ENCODE measurements at regions not wholly inside any gene's neighbourhood (a gene's known extent, or its start where the extent isn't known, plus 50 kb on each side); places are given as distances from the start of the nearest gene placed in this dataset.

DNA sequence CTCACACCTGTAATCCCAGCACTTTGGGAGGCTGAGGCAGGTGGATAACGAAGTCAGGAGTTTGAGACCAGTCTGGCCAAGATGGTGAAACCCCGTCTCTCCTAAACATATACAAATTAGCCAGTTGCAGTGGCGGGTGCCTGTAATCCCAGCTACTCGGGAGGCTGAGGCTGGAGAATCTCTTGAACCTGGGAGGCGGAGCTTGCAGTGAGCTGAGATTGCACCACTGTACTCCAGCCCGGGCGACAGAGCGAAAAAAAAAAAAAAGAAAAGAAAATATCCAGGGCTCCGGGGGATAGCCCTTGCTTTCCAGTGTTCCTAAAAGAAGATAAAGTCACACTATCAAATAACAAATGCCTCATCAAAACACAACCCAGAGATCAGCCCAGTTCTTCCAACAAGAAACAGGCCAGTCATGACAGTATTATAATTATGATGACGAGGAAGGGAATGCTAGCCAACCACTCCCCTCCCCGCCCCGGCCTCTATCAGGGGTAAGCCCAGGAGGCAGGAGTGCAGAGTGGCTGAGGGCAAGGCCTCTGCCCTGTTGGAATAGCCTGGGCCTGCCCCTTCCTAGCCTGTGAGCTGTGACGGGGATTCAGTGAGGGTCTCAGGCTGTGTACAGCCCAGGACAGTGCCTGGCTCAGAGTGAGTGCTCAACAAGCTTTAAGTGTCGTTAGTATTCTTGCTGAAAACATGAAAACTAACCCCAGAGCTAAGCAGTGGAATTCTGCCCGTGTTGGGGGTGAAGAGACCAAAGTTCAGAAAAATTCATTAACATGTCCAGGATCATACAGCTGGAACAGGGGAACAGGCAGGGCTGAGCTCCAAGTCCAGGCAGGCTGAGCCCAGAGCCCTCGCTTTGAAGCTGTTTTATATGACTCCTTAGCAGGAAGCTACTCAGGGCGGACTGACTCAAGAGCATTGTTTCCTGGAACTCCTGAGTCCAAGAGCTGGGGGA, 54.3 kb downstream of the FAM241B start:
- DNase-seq (ENCODE audit: low read depth in 4 of 4, low spot score in 3 of 4) = peak in 2 of 4 donors; percentile 21 to 39

DNA sequence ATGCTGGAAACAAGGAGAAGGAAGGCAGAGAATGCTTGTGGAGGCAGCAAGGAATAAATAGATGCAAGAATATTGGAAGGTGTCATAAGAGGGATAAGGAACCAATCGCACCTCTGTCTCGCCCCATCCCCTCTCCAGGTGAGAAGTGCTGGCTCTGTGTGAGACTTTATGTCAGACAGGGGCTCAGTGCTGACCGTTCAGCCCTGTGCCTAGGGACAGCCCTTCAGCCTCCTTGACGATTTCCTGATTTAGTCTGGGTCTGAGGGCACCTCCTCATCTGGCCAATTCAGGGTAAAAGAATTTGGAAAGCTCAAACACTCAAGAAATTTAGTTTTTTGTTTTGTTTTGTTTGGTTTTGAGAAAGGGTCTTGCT, 54.9 kb downstream of the FAM241B start:
- no peak for DNase-seq (ENCODE audit: low read depth in 4 of 4, low spot score in 3 of 4)

DNA sequence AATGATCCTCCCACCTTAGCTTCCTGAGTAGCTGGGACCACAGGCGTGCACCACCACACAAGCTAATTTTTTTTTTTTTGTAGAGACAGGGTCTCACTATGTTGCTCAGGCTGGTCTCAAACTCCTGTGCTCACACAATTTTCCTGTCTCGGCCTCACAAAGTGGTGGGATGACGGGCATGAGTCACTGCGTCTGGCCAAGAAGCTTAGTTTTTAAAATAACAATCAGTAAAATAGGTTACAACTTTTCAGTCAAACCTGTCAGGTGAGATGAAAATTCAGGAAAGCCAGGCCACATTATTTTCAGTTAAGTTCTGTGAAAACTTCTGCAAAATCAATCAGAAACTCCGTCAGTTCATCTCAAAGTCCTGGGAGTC, 55.4 kb downstream of the FAM241B start:
- DNase-seq (ENCODE audit: low read depth in 4 of 4, low spot score in 3 of 4) = no peak

DNA sequence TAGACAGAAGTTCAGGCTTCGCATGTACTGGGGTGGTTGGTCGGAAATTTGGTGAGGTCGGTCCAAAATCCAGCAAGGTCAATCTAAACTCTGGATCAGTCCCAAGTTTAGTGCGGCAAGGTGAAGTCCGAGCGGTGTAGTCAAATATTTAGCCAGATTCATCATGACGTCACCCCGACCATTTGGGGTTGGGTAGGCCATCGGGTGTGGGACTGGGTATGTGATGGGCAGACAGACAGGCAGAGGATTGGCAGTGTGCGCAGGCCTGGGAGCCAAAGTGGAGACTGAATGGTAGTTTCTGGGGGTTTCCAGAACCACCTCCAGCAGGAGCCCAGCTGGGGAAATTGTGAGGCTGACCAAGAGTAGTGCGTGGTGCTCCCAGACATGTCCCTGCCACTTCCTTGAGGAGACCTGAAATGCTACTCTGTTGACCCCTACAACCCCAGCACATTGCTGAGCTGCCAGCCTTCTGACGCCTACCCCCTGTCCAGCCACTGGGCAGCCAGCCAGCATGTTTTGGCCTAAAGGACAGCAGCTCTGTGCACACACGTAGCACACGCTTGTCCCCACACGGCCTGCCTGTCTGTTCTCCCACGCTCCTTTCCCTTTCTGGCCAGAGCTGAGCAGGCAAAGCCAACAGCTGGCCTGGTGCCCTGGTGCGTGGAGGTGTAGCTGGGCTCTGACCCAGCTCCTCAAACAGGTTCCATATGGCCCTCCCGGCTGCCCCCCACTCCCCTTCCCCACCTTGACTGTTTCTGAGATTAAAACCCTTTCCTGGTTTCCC, 55.9 kb downstream of the FAM241B start:
- DNase-seq (ENCODE audit: low read depth in 4 of 4, low spot score in 3 of 4) = peak in 2 of 4 donors; percentile 13 to 22

DNA sequence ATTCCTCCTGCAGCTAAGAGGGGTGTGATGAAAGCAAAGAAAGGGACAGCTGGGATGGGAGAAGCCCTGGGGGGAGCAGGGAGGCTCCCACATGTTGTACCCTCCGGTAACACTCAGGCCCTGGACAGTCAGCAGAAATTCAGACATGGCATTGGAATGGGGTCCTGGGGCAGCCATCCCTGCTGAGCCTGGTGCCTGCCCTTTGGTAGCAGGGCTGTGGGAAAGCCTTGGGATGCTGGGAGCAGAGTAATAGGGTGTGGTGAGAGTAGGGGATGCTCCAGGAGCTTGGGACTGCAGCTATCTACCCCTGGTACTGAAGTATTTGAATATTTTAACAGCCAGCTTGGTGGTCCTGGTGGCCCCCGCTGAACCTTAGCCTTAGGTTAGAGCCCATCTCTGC, 56.8 kb downstream of the FAM241B start:
- DNase-seq (ENCODE audit: low read depth in 4 of 4, low spot score in 3 of 4) = no peak

DNA sequence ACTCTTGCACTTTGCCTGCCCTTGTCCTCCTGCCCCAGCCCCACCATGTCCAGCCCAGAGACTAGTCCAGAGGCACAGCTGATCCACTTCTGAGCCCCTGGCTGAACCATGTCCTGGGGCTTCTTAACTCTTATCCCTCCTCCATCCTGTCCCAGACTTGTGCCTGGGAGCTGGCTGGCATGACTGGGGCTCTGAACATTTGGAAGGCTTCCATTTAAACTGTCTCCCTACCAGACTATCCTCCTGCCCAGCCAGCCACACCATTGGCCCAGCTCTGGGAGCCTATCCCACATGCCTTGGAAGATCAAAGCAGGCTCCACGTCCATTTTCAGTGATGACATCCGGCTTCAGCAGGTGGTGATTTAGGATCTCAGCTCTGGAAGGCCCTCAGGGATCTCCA, 57.4 kb downstream of the FAM241B start:
- no peak for DNase-seq (ENCODE audit: low read depth in 4 of 4, low spot score in 3 of 4)

DNA sequence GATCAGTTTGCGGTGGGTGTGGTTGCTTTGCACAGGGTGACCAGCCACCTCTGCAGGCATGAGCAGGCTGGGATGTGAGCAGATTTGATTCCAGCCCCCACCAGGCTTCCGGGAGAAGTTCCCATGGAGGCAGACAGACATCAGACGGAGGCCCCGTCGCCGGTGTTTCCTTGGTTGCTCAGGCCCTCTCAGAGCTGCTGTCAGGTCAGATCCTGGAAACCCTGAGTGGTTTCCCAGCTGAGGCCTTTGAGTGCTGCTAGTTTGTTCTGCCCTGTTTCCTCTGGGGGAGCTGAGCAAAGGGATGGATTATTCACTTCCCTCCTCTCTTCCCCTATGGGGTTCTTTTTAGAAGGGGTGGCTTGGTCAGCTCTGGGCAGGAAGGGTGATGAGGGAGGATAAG, 62.2 kb downstream of the FAM241B start:
- DNase-seq (ENCODE audit: low read depth in 4 of 4, low spot score in 3 of 4) = no peak

DNA sequence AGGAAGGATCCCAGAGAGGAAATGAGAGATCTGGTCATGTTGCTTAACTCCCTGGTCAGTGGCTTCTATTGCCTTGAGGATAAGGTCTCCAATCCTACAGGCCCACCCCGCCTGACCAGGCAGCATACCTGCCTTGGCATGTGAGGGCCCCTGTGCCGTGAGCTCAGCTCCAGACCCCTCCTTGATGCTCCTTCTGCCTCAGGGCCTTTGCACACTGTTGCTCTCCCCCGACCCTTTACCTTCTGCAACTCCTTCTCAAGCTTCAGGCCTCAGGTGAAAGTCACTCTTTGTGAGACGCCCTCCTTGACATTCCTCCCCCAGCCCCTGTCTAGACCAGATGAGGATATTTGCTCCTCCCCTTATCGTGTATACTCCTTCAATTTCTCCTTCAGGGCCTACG, 62.8 kb downstream of the FAM241B start:
- no peak for DNase-seq (ENCODE audit: low read depth in 4 of 4, low spot score in 3 of 4)

DNA sequence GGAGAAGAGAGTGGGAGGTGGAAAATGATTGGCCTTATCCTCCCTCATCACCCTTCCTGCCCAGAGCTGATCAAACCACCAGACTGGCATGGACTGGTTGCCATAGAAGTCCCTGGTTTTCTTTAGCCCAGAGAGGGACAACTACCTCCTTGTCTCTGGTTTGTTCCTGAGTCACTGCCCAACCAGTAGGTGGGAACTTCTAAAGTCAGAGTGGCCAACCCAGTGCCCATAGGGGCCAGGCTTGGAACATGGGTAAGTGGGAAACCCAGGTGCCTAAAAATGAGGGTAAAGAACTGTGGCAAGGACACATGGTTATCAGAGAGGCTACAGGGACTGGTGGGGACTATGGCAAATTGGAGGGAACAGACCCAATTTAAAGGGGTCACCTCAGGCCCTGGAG, 63.8 kb downstream of the FAM241B start:
- no peak for DNase-seq (ENCODE audit: low read depth in 4 of 4, low spot score in 3 of 4)

DNA sequence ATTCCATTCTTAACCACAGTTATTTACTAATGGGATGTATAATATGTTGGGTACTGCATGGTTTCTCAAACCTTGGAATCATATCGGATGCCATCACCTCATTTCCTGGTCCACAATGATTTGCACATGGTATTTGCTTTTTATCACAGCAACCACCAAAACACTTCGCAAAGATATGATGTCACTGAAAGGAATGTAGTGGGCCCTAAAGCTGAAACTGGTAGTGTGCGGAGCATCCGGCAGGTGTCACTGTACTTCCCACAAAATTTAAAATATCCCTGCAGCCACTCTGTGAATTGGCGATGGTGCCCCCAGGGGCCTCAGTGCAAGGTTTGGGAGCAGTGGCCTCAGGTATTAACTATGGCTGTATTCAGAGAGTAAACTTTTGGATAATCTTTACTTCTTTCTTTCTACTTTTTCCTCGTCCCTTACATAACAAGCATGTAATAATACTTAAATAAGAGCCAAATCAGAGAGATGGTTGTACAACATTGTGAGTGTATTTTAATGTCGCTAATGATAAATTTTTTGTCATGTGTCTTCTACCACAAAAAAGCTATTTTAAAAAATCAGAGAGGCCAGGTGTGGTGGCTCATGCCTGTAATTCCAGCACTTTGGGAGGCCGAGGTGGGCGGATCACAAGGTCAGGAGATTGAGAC, 66.2 kb downstream of the FAM241B start:
- peak in 2 of 4 donors; percentile 26 to 27 for DNase-seq (ENCODE audit: low read depth in 4 of 4, low spot score in 3 of 4)

DNA sequence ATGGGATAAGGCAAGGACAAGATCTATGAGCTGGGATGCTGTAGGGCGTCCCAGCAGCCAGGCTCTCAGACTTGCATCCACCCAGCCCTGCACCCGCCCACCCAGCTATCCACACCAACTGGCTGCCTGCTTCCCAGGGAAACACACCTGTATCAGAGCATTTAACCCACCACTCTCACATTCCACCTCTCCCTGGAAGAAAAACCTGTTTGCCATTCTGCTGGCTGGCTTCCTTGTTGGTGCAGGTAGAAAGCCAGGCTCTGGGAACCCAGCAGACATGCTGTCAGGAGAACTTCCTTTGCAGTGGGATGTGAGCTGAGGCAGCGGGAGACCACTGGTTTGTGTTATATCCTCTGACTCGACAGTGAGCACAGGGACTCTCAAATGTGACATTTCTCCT, 67.0 kb downstream of the FAM241B start:
- DNase-seq (ENCODE audit: low read depth in 4 of 4, low spot score in 3 of 4) = no peak

DNA sequence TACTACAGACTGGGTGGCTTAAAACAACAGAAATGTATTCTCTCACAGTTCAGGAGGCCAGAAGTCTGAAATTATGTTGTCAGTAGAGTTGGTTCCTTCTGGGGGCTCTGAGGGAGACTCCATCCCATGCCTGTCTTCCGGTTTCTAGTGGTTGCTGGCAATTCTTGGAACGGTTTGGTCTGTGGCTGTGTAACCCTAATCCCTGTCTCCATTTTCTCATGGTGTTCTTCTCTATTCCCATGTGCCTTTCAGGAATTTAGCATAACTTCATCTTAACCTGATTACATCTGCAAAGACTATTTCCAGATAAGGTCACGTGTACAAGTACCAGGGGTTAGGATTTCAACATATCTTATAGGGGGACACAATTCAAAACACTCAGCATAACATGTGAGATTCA, 73.2 kb downstream of the FAM241B start:
- no peak for DNase-seq (ENCODE audit: low read depth in 4 of 4, low spot score in 3 of 4)

DNA sequence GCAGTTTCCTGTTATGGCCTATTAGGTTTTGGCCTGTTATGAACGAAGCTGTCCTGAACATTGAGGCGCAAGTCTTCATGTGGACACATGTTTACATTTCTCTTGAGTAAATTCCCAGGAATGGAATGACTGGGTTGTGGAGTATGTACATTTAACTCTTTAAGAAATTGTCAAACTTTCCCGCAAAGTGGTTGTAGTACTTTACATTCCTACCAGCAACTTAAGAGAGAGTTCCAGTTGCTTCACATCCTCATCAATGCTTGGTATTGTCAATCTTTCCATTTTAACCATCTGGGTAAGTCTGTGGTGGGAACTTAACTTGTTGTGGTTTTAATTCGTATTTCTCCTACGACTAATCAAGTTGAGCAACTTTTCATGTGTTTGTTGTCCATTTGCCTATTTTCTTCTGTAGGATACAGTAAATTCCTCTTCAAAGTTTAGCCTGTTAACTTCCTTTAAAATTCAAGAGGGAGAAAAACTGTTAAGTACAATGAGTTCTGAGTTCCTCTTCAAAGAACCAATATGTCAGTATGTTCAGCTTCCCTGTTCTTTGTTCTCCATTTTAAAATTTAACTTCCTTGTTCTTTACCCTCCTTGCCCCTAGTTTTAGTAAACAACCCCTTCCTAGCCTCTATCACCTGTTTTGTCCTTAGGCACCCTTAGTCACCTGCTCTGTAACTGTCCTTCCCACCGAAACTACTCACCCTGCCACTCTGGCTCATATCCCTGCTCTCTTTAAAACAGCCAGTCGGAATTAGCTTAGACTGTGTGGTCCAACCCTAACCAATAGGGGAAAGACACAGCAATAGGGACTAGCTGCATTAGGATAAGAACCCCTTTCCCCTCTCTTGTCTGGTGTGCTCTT, 74.0 kb downstream of the FAM241B start:
- DNase-seq (ENCODE audit: low read depth in 4 of 4, low spot score in 3 of 4) = no peak

DNA sequence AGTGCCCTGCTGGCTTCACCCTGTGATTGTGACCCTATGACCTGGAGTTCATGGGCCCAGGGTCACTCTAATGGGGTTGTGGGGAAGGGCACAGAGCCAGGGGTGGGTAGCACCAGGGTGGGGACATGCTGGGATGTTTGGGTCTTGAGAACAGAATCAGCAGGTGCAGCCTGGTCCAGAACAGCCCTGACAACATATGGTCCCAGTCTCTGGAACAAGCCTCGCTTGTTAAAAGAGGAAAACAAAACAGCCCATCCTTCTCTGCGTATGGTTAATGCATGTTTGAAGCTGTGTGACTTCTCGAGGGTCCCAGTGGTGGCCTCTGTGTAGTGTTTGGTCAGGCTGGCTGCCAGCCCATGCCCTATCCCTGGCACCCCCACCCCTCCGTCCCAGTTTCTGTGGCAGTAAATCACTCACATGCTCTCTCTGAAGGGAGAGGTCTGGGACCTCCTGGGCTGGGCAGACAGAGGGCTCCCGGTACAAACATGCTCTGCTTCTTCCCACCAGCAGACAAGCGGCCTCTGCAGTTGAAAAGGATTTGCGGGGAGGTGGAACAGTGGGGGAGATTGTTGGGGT, 79.4 kb downstream of the FAM241B start:
- DNase-seq (ENCODE audit: low read depth in 4 of 4, low spot score in 3 of 4) = no peak

DNA sequence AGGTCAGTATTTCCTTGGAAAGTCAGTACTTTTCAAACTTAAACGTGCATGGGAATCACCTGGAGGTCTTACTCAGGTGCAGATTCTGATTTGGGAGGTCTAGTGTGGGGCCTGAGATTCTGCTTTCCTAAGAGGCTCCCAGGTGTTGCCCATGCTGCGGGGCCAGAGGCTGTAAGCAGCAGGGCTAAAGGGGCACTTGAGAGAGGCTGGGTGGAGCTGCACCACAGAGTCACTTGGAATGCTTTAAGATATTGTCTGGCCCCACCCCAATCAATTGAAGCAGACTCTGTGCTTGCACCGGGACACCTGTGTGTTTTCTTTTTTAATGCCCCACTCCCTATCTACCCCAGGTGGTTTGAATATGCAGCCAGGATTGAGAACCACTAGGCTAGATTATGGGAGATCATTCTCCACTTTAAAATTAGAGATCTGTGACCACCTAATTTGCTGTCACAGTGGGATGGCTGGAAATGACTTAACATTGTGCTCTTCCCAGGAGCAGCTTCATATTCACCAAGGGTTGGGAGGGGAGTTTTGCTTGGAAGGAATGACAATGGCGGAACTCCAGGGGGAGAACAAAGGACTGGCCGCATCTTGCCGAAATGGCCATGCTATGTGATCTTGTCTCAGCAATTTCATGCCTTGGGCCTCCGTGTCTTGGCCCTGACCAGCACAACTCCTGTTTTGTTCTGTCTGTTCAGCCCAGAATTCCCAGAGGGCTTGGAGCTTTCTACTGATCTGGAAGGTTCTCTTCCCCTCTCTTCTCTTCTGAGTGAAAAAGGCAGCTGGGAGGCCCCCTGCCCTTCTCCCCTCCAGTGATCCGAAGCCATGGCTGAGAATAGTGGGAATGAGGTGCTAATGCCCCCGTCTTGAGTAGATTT, 80.2 kb downstream of the FAM241B start:
- DNase-seq (ENCODE audit: low read depth in 4 of 4, low spot score in 3 of 4) = no peak

DNA sequence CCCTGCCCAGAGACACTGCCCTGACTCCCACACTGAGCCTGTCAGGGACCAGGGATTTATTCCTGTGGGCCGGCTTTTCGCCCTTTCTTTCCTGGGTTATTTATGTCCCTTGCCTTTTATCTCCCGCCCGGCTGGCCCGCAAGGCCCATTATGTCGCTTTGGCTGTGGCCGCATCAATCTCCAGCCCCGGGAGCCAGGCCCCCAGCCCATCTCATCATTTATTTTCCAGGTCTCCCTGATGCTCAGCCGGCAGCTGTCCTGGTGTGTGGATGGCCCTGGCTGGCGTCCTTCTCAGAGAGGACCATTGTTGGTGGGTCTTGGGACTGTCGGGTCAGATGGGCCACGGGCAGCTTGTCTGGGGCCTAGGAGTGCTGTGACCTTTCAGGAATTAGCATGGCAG, 82.3 kb downstream of the FAM241B start:
- peak in 1 of 4 donors; percentile 29 for DNase-seq (ENCODE audit: low read depth in 4 of 4, low spot score in 3 of 4)

DNA sequence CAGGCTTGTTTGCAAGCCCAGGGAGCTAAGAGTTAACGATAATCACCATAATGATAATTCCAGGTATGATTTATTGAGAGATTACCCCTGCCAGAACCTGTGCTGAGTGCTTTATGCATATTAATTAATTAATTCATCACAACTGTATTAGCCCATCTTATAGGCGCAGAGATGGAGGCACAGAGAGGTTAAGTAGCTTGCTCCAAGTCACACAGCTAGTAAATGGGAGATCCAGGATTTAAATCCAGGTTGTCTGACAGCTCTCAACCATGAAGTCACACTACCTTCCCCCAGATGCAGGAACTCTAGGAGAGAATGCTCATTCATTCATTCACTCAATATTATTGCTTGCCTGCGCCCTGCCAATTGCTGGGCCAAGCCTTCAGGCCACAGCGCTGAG, 84.5 kb downstream of the FAM241B start:
- no peak for DNase-seq (ENCODE audit: low read depth in 4 of 4, low spot score in 3 of 4)

DNA sequence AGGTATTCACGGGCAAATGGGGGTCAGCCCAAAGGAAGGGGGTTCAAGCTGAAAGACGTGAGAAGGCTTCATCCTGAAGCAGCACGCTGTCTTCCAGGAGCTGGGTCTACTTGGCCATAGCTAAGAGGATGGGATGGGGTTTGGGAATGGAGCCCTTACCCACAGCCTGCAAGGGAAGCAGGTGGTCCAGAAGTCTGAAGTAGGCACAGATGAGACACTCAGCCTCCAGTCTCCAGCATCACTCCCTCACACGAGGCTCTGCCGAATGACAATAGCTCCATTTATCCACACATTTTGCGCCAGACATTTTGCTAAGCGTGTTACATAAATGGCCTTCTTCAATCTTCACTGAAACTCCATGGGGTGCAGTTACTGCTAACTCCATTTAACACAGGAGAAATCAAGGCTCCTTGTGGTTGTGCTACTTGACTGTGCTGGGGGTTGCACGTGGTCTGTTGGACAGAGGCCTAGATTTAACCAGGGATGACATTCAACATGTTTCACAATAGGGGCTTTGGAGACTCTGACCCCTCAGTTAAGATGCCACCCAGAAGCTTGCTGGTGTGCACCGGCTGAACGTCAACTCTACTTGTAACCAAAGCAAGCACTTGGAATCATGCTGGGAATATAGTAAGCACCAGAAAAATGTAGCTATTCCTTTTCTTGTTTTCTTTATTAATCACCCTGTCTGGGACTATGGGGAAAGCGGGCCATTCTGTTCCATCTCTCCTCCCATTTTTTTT, 85.3 kb downstream of the FAM241B start:
- no peak for DNase-seq (ENCODE audit: low read depth in 4 of 4, low spot score in 3 of 4)

Measured in right renal pelvis (tissue), 4 donors.